Right lobe of liver (tissue), 6 donors: ENCODE measurements at regions not wholly inside any gene's neighbourhood (a gene's known extent, or its start where the extent isn't known, plus 50 kb on each side); places are given as distances from the start of the nearest gene placed in this dataset.

Experiments used
- ATAC-seq, 4 donors: fragments of 200-7000 bp; cut with Tn5 transposase; one replicate each; pipeline ENCODE4 v1.9.1; 2020; ENCODE audit warnings: mild to moderate bottlenecking in 4 of 4, moderate library complexity in 4 of 4
- DNase-seq, 3 donors: peaks; one replicate each; pipeline ENCODE4 v3.0.0-alpha.2; 2020
- H3K27ac ChIP-seq, 3 donors: fragments of 200-600 bp; one replicate each; pipeline ENCODE4 v1.8.0; 2022
- H3K27me3 ChIP-seq, 2 donors: fragments of 200-600 bp; one replicate each; pipeline ENCODE4 v1.8.0; 2022
- H3K36me3 ChIP-seq, 4 donors: fragments of 200-600 bp; sonication (generic) in 1 of 4; one replicate each; pipeline versions ENCODE4 v1.5.1 to v1.8.0; 2017 to 2022; ENCODE audit warnings: control low read depth in 1 of 4
- H3K4me1 ChIP-seq, 4 donors: fragments of 200-600 bp; sonication (generic) in 1 of 4; one replicate each; pipeline versions ENCODE4 v1.5.1 to v1.8.0; 2017 to 2022; ENCODE audit warnings: control low read depth in 1 of 4
- H3K4me3 ChIP-seq, 3 donors: fragments of 200-600 bp; one replicate each; pipeline ENCODE4 v1.8.0; 2022
- H3K9me3 ChIP-seq, 4 donors: fragments of 200-600 bp; sonication (generic) in 1 of 4; one replicate each; pipeline versions ENCODE4 v1.5.1 to v1.8.0; 2017 to 2022; ENCODE audit warnings: control low read depth in 1 of 4
- POLR2A ChIP-seq: fragments of 450-650 bp; IDR thresholded peaks from one replicate; pipeline ENCODE4 v1.6.1; 2017; ENCODE audit warnings: antibody characterized with exemption, mild to moderate bottlenecking
- WGBS: methylation state at CpG from one replicate; pipeline ENCODE4 v1.1.6; 2018; ENCODE audit warnings: low coverage, low lambda C conversion rate; ENCODE audit not compliant: insufficient coverage; ENCODE audit errors: missing lambda C conversion rate; 5-methylcytosine and 5-hydroxymethylcytosine counted together
- intact Hi-C, 2 donors: fragments of 100-400 bp; cut with DNase I; formaldehyde crosslinking; loops; one replicate each; pipeline versions ENCODE4 v1.11.2 to v1.14.1; 2022
- TF ChIP-seq, protein P1 (sequence below), 4 donors: fragments of 200-600 bp in 3 of 4; fragments of 450-650 bp in 1 of 4; IDR thresholded peaks; one replicate each; pipeline versions ENCODE4 v1.5.1 to v1.8.0; 2016 to 2022; ENCODE audit warnings: antibody characterized with exemption in 4 of 4, mild to moderate bottlenecking in 2 of 4
- donor health status: DM: no; HTN: yes; CAD: no.
- donor health status: DM: no; HTN: no; CAD: no.
- donor health status: DM: no; HTN: no; CAD: no.
- donor health status: DM: no; HTN: yes; CAD: no.
- donor health status: DM: no; HTN: yes; CAD: no.

- no peaks in the 10 kb centered on the region for H3K9me3 ChIP-seq
- TF ChIP-seq, protein P1, sequence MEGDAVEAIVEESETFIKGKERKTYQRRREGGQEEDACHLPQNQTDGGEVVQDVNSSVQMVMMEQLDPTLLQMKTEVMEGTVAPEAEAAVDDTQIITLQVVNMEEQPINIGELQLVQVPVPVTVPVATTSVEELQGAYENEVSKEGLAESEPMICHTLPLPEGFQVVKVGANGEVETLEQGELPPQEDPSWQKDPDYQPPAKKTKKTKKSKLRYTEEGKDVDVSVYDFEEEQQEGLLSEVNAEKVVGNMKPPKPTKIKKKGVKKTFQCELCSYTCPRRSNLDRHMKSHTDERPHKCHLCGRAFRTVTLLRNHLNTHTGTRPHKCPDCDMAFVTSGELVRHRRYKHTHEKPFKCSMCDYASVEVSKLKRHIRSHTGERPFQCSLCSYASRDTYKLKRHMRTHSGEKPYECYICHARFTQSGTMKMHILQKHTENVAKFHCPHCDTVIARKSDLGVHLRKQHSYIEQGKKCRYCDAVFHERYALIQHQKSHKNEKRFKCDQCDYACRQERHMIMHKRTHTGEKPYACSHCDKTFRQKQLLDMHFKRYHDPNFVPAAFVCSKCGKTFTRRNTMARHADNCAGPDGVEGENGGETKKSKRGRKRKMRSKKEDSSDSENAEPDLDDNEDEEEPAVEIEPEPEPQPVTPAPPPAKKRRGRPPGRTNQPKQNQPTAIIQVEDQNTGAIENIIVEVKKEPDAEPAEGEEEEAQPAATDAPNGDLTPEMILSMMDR (IDR thresholded peaks at IDR 0.05), result no peak
- no peak for TF ChIP-seq POLR2A
- intact Hi-C loops, result no loop called here
- H3K27me3 ChIP-seq, result no peaks in the 10 kb centered on the region
- H3K27ac ChIP-seq, result no peak overlapping the region
- ATAC-seq (no peak), DNase-seq (no peak)
- H3K4me3 ChIP-seq, result no peak overlapping the region
- H3K36me3 ChIP-seq, result no peaks in the 10 kb centered on the region
- H3K4me1 ChIP-seq, result no peaks in the 10 kb centered on the region
- 42% methylated on average over 2 of the region's 2 CpGs for WGBS
Measured at GRCh38 chr2:67237288-67237687, 159.8 kb upstream of the ETAA1 start.

DNA sequence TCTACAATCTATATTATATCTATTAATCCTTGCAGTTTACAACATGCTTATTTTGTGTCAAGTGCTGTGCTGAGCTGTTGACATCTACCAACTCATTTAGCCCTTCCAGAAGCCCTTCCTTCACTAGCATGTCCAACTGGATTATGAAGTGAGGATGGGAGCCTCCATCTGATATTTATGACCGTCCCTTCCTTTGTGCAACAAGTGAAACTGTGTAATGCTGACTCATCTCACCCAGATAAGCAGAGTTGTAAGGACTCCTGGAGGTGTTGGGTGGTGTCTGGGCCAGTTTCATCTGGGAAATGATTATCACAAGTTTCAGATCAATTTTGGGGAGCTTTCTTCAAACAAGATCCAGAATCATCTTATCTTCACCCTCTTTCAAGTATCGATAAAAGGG, 156.6 kb upstream of the ETAA1 start:
- no peak for TF ChIP-seq POLR2A
- TF ChIP-seq, protein P1 (IDR thresholded peaks at IDR 0.05), result no peak
- H3K27me3 ChIP-seq, result no peaks in the 10 kb centered on the region
- H3K27ac ChIP-seq, result no peak overlapping the region
- DNase-seq (no peak), ATAC-seq (no peak)
- H3K9me3 ChIP-seq, result no peaks in the 10 kb centered on the region
- no peaks in the 10 kb centered on the region for H3K36me3 ChIP-seq
- H3K4me3 ChIP-seq, result no peak overlapping the region
- WGBS, result 75% methylated on average over 1 of the region's 2 CpGs
- intact Hi-C loops, result no loop called here
- H3K4me1 ChIP-seq, result no peaks in the 10 kb centered on the region

- intact Hi-C loops, result no loop called here
- Histone ChIP-seq H3K9me3 (no peaks in the 10 kb centered on the region), H3K36me3 (no peaks in the 10 kb centered on the region), H3K27ac (no peak overlapping the region), H3K4me3 (no peak overlapping the region), H3K4me1 (no peaks in the 10 kb centered on the region), H3K27me3 (no peaks in the 10 kb centered on the region)
- DNase-seq (no peak), ATAC-seq (no peak)
- WGBS, result 56% methylated on average over 1 of the region's 1 CpG
- TF ChIP-seq, protein P1 (IDR thresholded peaks at IDR 0.05), result no peak
Measured at GRCh38 chr2:67241453-67241852, 155.7 kb upstream of the ETAA1 start.

GRCh38 chr2:67242456-67242855, 154.7 kb upstream of the ETAA1 start:
- Histone ChIP-seq H3K27me3 (no peaks in the 10 kb centered on the region), H3K27ac (no peak overlapping the region), H3K4me3 (no peak overlapping the region), H3K9me3 (no peaks in the 10 kb centered on the region), H3K4me1 (no peaks in the 10 kb centered on the region), H3K36me3 (no peaks in the 10 kb centered on the region)
- WGBS, result 73% methylated on average over 2 of the region's 3 CpGs
- intact Hi-C loops, result no loop called here
- no peak for DNase-seq
- no peak for ATAC-seq
- TF ChIP-seq, protein P1 (IDR thresholded peaks at IDR 0.05), result no peak
- TF ChIP-seq POLR2A, result no peak

DNA sequence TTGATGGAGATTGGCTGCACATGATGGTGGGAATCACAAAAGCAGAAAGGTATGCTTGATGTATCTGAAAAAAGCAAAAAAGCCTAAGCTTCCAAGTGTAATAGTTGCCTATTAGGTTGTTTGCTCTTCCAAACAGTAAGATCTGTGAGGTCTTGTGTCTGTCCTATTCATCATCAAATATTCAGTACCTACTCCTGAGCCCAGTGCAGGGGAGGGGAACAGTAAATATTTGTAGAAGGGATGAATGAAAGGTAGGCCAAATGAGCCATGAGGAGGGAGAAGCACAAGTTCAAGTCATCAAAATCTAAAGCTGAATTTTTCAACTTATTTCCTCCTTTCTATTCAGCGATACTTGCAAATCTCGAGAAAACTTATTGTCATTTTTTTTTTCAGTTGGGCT, 153.2 kb upstream of the ETAA1 start:
- Histone ChIP-seq H3K36me3 (no peaks in the 10 kb centered on the region), H3K9me3 (no peaks in the 10 kb centered on the region), H3K4me1 (no peaks in the 10 kb centered on the region), H3K27ac (no peak overlapping the region), H3K27me3 (no peaks in the 10 kb centered on the region), H3K4me3 (no peak overlapping the region)
- 81% methylated on average over 2 of the region's 2 CpGs for WGBS
- intact Hi-C loops, result no loop called here
- TF ChIP-seq POLR2A, result no peak
- TF ChIP-seq, protein P1 (IDR thresholded peaks at IDR 0.05), result no peak
- ATAC-seq (no peak), DNase-seq (no peak)
